Chondrocyte (in vitro differentiated cells): ENCODE measurements at regions not wholly inside any gene's neighbourhood (a gene's known extent, or its start where the extent isn't known, plus 50 kb on each side); places are given as distances from the start of the nearest gene placed in this dataset.

Experiments used
- DNase-seq: peaks from one replicate; pipeline ENCODE4 v3.0.0; 2021; ENCODE audit warnings: mixed read lengths, low spot score
- H3K27ac Mint-ChIP-seq: one replicate; pipeline ENCODE4 v1.8.0; 2021; ENCODE audit warnings: mild to moderate bottlenecking, moderate library complexity, mixed read lengths; ENCODE audit not compliant: unreplicated experiment
- H3K27me3 Mint-ChIP-seq: 2 replicates; pipeline ENCODE4 v1.8.0; 2021; ENCODE audit warnings: low read depth, mixed read lengths
- H3K36me3 Mint-ChIP-seq: 2 replicates; pipeline ENCODE4 v1.8.0; 2021; ENCODE audit warnings: low read depth, mixed read lengths
- H3K4me1 Mint-ChIP-seq: 2 replicates; pipeline ENCODE4 v1.8.0; 2021; ENCODE audit warnings: low read depth, mild to moderate bottlenecking, mixed read lengths
- H3K4me3 Mint-ChIP-seq: one replicate; pipeline ENCODE4 v1.8.0; 2021; ENCODE audit warnings: mild to moderate bottlenecking, moderate library complexity, mixed read lengths; ENCODE audit not compliant: unreplicated experiment
- H3K9me3 Mint-ChIP-seq: 2 replicates; pipeline ENCODE4 v1.8.0; 2021; ENCODE audit warnings: low read depth, mixed read lengths
- CTCF ChIP-seq: fragments of 200-600 bp; sonication (generic); IDR thresholded peaks from 2 replicates; pipeline ENCODE4 v1.5.0; 2021; ENCODE audit warnings: antibody characterized with exemption, mild to moderate bottlenecking, moderate library complexity

GRCh38 chr9:84107081-84107480, 126.5 kb downstream of the RMI1 start:
- TF ChIP-seq CTCF, result no peak
- peaks cover 3% of the 10 kb centered on the region for H3K4me1 Mint-ChIP-seq
- peaks cover 2% of the 10 kb centered on the region for H3K36me3 Mint-ChIP-seq
- no peak for DNase-seq
- H3K4me3 Mint-ChIP-seq, result no peak overlapping the region
- H3K27me3 Mint-ChIP-seq, result peaks cover 24% of the 10 kb centered on the region
- no peaks in the 10 kb centered on the region for H3K9me3 Mint-ChIP-seq
- H3K27ac Mint-ChIP-seq, result no peak overlapping the region

GRCh38 chr9:84107995-84108394, 127.4 kb downstream of the RMI1 start:
- Mint-ChIP-seq H3K27ac (no peak overlapping the region), H3K4me3 (no peak overlapping the region), H3K27me3 (peaks cover 21% of the 10 kb centered on the region), H3K9me3 (peaks cover under 1% of the 10 kb centered on the region), H3K4me1 (no peaks in the 10 kb centered on the region), H3K36me3 (peaks cover 2% of the 10 kb centered on the region)
- DNase-seq, result no peak
- TF ChIP-seq CTCF, result no peak

- H3K27ac Mint-ChIP-seq, result no peak overlapping the region
- TF ChIP-seq CTCF, result no peak
- DNase-seq, result no peak
- H3K36me3 Mint-ChIP-seq, result peaks cover 7% of the 10 kb centered on the region
- peaks cover 20% of the 10 kb centered on the region for H3K27me3 Mint-ChIP-seq
- H3K9me3 Mint-ChIP-seq, result peaks cover 35% of the 10 kb centered on the region
- H3K4me1 Mint-ChIP-seq, result no peaks in the 10 kb centered on the region
- no peak overlapping the region for H3K4me3 Mint-ChIP-seq
Measured at GRCh38 chr9:84111726-84112125, 131.1 kb downstream of the RMI1 start.

GRCh38 chr9:84121991-84122523, 141.5 kb downstream of the RMI1 start:
- Mint-ChIP-seq H3K4me1 (peaks cover 8% of the 10 kb centered on the region), H3K36me3 (no peaks in the 10 kb centered on the region), H3K27me3 (peaks cover 9% of the 10 kb centered on the region), H3K9me3 (peaks cover 5% of the 10 kb centered on the region), H3K27ac (no peak overlapping the region), H3K4me3 (no peak overlapping the region)
- no peak for DNase-seq
- TF ChIP-seq CTCF, result no peak

- Mint-ChIP-seq H3K4me3 (no peak overlapping the region), H3K4me1 (peaks cover 8% of the 10 kb centered on the region), H3K9me3 (no peaks in the 10 kb centered on the region), H3K36me3 (no peaks in the 10 kb centered on the region), H3K27ac (no peak overlapping the region), H3K27me3 (peaks cover 4% of the 10 kb centered on the region)
- no peak for TF ChIP-seq CTCF
- no peak for DNase-seq
Measured at GRCh38 chr9:84122572-84122971, 142.0 kb downstream of the RMI1 start.
